Ectodermal cell (in vitro differentiated cells): ENCODE measurements at regions not wholly inside any gene's neighbourhood (a gene's known extent, or its start where the extent isn't known, plus 50 kb on each side); places are given as distances from the start of the nearest gene placed in this dataset.

ENCODE experiments used
- H3K27ac ChIP-seq: 2 replicates; pipeline ENCODE4 v1.7.0; 2013; ENCODE audit warnings: mild to moderate bottlenecking, low read depth, low read length; ENCODE audit not compliant: insufficient read depth, poor library complexity, severe bottlenecking
- H3K27me3 ChIP-seq: 2 replicates; pipeline ENCODE4 v1.7.0; 2013; ENCODE audit warnings: mild to moderate bottlenecking, low read length; ENCODE audit not compliant: insufficient read depth, control insufficient read depth, poor library complexity, severe bottlenecking
- H3K36me3 ChIP-seq: one replicate; pipeline ENCODE4 v1.7.0; 2013; ENCODE audit warnings: low read length; ENCODE audit not compliant: control insufficient read depth, insufficient read depth
- H3K4me1 ChIP-seq: one replicate; pipeline ENCODE4 v1.7.0; 2013; ENCODE audit warnings: low read length; ENCODE audit not compliant: control insufficient read depth, insufficient read depth
- H3K4me3 ChIP-seq: 2 replicates; pipeline ENCODE4 v1.7.0; 2013; ENCODE audit warnings: low read depth, low read length, control low read depth; ENCODE audit not compliant: insufficient read depth
- H3K9me3 ChIP-seq: 2 replicates; pipeline ENCODE4 v1.7.0; 2013; ENCODE audit warnings: mild to moderate bottlenecking, low read length, moderate library complexity; ENCODE audit not compliant: control insufficient read depth
- WGBS, 2 experiments: methylation state at CpG; one replicate each; pipeline ENCODE4 v1.1.7; 2013; ENCODE audit warnings: missing lambda C conversion rate in 2 of 2; 5-methylcytosine and 5-hydroxymethylcytosine counted together

DNA sequence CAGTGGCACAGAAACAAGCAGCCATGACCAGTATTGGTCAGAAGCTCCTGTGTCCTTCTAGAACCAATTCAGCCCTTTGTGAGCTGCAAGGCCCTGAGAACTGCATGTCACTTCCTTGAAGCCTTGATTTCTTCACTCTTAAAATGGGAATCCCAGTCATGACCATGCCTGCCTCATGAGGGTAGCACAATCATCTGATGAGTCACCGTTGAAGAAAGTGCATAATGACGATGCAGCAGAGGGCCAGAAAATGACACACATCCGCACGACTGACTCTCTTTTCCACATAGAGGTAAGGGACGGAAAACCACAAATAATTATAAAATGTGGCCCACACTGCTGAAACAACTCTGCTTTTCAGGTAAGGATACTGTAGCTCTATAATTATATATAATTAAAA, 777.4 kb downstream of the BCL11B start:
- 90 to 97% methylated on average over 4 to 5 of the region's 5 CpGs for WGBS, 2 experiments
- H3K9me3 ChIP-seq, result no peaks in the 10 kb centered on the region
- no peak overlapping the region for H3K4me3 ChIP-seq
- no peaks in the 10 kb centered on the region for H3K27me3 ChIP-seq
- H3K27ac ChIP-seq, result no peak overlapping the region
- no peaks in the 10 kb centered on the region for H3K4me1 ChIP-seq
- no peaks in the 10 kb centered on the region for H3K36me3 ChIP-seq

DNA sequence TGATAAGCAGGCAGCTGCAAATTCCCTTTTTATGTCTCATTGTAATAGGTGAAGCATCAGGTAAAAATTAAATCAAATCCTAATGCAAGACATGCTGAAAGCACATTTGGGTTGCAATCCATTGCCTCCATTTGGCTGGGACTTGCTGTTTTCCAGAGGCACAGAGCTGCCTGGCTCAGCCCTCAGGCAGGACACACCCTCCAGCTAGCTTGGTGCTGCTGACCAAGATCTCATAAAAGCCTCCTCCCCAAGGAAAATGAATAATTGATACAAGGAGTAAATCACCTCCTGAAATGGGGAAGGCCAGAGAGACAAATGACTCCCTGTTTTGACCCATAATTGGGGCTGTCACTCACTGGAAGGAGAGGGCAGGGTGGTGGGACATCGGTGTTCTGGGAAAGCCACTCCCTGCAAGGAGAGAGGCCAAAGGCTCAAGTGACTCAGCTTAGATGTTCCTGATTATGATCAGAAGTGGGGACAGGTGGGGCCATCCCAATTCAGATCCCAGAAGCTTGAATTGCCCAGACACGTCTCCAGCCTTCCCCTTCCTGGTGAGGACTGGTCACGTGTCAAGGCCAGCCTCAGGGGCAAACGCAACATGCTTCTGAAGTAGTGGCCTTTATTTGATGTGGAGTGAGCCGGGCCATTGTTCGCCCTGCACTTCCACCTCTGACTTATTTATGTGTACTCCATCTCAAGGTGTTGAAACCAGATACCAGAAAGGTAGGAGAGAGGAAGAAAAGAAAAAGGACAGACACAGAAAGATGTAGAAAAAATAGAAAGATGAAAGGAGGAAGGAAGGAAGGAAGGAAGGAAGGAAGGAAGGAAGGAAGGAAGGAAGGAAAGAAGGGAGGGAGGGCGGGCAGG, 773.7 kb downstream of the BCL11B start:
- Histone ChIP-seq H3K9me3 (no peaks in the 10 kb centered on the region), H3K36me3 (no peaks in the 10 kb centered on the region), H3K4me1 (no peaks in the 10 kb centered on the region), H3K27me3 (no peaks in the 10 kb centered on the region), H3K27ac (no peak overlapping the region), H3K4me3 (no peak overlapping the region)
- 89 to 97% methylated on average over 7 of the region's 7 CpGs for WGBS, 2 experiments

DNA sequence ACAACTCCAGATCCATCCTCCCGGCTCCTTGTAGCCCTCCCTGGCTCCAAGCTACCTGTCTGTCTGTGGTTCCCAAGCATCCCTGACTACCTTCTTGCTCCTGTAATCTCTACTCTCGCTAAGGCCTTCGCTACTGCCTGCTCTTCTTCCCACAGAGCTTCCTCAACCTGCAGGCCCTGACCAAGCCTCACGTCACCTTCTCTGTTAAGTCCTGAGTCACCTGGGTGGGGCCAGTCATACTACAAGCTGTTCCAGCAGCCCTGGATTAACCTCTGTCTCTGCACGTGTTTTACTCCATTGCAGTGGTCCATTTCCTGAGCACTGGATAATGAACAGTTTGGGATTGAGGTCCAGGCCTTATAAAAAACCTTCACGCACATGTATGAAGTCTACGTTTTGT, 770.7 kb downstream of the BCL11B start:
- Histone ChIP-seq H3K4me1 (no peaks in the 10 kb centered on the region), H3K27ac (no peak overlapping the region), H3K36me3 (no peaks in the 10 kb centered on the region), H3K27me3 (no peaks in the 10 kb centered on the region), H3K4me3 (no peak overlapping the region), H3K9me3 (no peaks in the 10 kb centered on the region)
- WGBS, 2 experiments, result 91 to 92% methylated on average over 5 to 7 of the region's 7 CpGs

- H3K27me3 ChIP-seq, result no peaks in the 10 kb centered on the region
- no peak overlapping the region for H3K4me3 ChIP-seq
- H3K36me3 ChIP-seq, result no peaks in the 10 kb centered on the region
- no peaks in the 10 kb centered on the region for H3K9me3 ChIP-seq
- 87 to 96% methylated on average over 4 of the region's 4 CpGs for WGBS, 2 experiments
- H3K4me1 ChIP-seq, result no peaks in the 10 kb centered on the region
- H3K27ac ChIP-seq, result no peak overlapping the region
Measured at GRCh38 chr14:98501836-98502235, 770.2 kb downstream of the BCL11B start.

DNA sequence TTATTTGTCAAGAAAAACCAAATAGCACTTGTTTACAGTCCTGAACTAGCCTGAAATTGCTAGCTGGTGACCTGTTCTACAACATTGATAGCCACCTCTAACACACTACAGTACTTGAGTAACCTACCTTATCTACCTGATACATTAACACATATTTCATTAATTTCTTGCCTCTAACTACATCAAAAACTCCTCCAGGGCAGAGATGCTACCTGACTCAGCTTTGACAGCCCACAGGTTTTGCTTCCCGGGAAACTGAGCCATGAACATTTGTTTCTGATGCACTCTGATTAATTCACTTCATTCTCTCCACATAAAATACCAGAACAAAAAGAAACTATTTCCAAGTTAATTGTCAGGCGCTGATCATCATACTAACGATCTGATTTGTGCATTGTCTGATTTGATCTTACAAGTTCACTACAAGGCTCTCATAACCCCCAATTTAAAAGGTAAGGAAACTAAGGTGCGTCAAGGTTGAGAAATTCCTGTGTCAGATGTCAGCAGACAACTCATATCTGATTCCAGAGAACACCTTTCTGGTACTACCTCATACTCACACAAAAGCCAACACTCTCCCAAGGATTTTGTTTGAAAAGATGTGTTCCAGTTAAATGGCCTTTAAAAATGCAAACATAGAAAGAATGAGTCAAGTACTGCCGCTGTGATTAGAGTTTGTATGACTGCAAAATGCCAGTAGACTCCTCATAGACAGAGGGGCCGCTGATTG, 768.7 kb downstream of the BCL11B start:
- Histone ChIP-seq H3K27me3 (no peaks in the 10 kb centered on the region), H3K4me3 (no peak overlapping the region), H3K4me1 (no peaks in the 10 kb centered on the region), H3K9me3 (no peaks in the 10 kb centered on the region), H3K27ac (no peak overlapping the region), H3K36me3 (no peaks in the 10 kb centered on the region)
- 91 to 93% methylated on average over 6 of the region's 6 CpGs for WGBS, 2 experiments

GRCh38 chr14:98507264-98507663, 764.7 kb downstream of the BCL11B start:
- 46 to 52% methylated on average over 2 of the region's 2 CpGs for WGBS, 2 experiments
- H3K4me1 ChIP-seq, result no peaks in the 10 kb centered on the region
- no peak overlapping the region for H3K4me3 ChIP-seq
- H3K9me3 ChIP-seq, result no peaks in the 10 kb centered on the region
- no peaks in the 10 kb centered on the region for H3K27me3 ChIP-seq
- no peak overlapping the region for H3K27ac ChIP-seq
- H3K36me3 ChIP-seq, result no peaks in the 10 kb centered on the region

DNA sequence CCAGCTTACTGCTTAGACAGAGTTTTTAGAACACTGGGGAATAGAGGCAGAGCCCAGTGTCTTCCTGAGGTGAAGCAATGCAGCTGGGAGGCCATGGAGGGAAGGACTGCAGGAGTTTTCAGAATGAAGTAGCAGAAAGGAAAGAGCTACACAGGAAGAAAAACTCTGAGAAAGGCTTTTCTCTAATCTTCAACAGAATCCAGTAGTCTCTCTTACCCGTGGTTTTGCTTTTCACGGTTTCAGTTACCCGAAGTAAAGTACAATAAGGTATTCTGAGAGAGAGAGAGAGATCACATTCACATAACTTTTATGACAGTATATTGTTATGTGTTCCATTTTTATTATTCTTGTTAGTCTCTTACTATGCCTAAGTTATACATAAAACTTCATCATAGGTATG, 761.6 kb downstream of the BCL11B start:
- H3K4me1 ChIP-seq, result no peaks in the 10 kb centered on the region
- H3K36me3 ChIP-seq, result no peaks in the 10 kb centered on the region
- H3K27ac ChIP-seq, result no peak overlapping the region
- H3K9me3 ChIP-seq, result no peaks in the 10 kb centered on the region
- 100% methylated on average over 1 of the region's 3 CpGs; no CpG with 5 or more reads in 1 of the 2 experiments for WGBS, 2 experiments
- no peaks in the 10 kb centered on the region for H3K27me3 ChIP-seq
- no peak overlapping the region for H3K4me3 ChIP-seq

GRCh38 chr14:98512501-98513251, 759.3 kb downstream of the BCL11B start:
- no peaks in the 10 kb centered on the region for H3K4me1 ChIP-seq
- H3K36me3 ChIP-seq, result no peaks in the 10 kb centered on the region
- no peaks in the 10 kb centered on the region for H3K9me3 ChIP-seq
- no peaks in the 10 kb centered on the region for H3K27me3 ChIP-seq
- no peak overlapping the region for H3K27ac ChIP-seq
- 75 to 81% methylated on average over 9 to 10 of the region's 10 CpGs for whole genome bisulfite sequencing, 2 experiments
- no peak overlapping the region for H3K4me3 ChIP-seq

DNA sequence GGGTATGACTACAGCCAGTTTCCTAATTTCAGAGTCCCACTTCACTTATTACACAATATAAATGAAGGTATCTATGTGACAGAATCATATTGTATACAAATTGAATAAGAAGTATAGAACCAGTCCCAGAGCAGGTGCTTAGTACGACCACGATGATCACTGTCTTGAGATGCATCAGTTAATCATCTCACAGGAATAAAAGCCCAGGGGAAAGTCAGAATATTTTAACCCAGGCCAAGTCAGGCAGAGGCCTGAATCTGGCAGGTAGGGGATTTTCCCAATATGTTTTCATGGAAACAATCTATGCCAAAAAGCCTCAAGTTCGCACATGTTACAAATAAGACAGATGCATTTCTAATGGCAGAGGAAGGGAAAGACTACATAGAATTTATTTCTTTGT, 758.4 kb downstream of the BCL11B start:
- Histone ChIP-seq H3K9me3 (no peaks in the 10 kb centered on the region), H3K36me3 (no peaks in the 10 kb centered on the region), H3K4me1 (no peaks in the 10 kb centered on the region), H3K27ac (no peak overlapping the region), H3K4me3 (no peak overlapping the region), H3K27me3 (no peaks in the 10 kb centered on the region)
- WGBS, 2 experiments, result 94% methylated on average over 2 to 3 of the region's 3 CpGs

DNA sequence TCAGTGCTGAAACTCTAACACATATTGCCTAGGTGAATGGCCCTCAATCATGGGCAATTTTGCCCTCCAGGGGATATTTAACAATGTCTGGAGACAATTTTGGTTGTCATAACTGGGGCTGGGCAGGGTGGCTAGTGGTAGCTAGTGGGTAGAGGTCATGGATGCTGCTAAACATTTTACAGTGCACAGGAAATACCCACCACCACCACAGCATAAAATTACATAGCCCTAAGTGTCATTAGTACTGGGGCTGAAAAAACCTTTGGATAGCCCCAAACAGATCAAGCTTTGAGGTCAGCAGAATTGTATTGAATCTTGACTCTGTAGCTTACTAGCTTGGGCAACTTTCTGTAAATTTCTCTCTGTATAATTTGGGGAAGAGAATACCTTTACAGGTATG, 758.0 kb downstream of the BCL11B start:
- Histone ChIP-seq H3K9me3 (no peaks in the 10 kb centered on the region), H3K4me3 (no peak overlapping the region), H3K4me1 (no peaks in the 10 kb centered on the region), H3K36me3 (no peaks in the 10 kb centered on the region), H3K27me3 (no peaks in the 10 kb centered on the region), H3K27ac (no peak overlapping the region)
